ENCODE measurements at regions not wholly inside any gene's neighbourhood (a gene's known extent, or its start where the extent isn't known, plus 50 kb on each side); places are given as distances from the start of the nearest gene placed in this dataset.

DNA sequence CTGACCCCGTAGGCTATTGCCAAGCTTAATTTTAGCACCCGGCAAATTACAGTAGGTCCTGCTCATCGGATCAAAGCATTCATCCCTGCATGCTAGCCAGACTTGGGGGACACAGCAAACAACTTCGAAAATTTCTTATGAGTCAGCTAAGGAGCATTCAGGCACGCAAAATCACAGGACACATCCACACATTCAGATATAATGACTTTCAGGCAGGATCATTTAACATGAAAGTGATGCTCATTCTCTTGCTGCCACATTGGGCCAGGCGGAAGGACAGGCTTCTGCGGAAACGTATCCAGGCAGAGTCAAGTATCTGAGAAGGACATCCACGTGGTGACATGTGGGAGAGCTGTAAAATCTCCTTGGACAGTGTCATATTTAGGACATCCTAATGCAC lies 474.0 kb upstream of the NRP1 start:
- H4K20me1 ChIP-seq (ENCODE audit: insufficient read depth) = no peaks in the 10 kb centered on the region

GRCh38 chr10:33807531-33808359 lies 473.3 kb upstream of the NRP1 start:
- Histone ChIP-seq H2AFZ (ENCODE audit: low read depth) (no peak overlapping the region), H4K20me1 (ENCODE audit: insufficient read depth) (no peaks in the 10 kb centered on the region), H3K9ac (no peak overlapping the region), H3K79me2 (ENCODE audit: insufficient read depth, low read depth) (no peaks in the 10 kb centered on the region), H3K4me1 (ENCODE audit: low read depth, poor library complexity, severe bottlenecking) (no peaks in the 10 kb centered on the region), H3K36me3 (ENCODE audit: insufficient read depth) (no peaks in the 10 kb centered on the region), H3K27ac (no peak overlapping the region), H3K27me3 (ENCODE audit: insufficient read depth, low read depth) (no peaks in the 10 kb centered on the region), H3K4me2 (no peak overlapping the region), H3K4me3 (IDR thresholded peaks at IDR 0.05; ENCODE audit: insufficient read depth, low read depth, low read length) (no peak overlapping the region)
- no peak for TF ChIP-seq CTCF (conservative IDR thresholded peaks at IDR 0.05; ENCODE audit: low read depth, low read length)

More for the DNA sequence above, 474.0 kb upstream of the NRP1 start:
- TF ChIP-seq CTCF (conservative IDR thresholded peaks at IDR 0.05; ENCODE audit: low read depth, low read length) = no peak
- Histone ChIP-seq H3K4me3 (IDR thresholded peaks at IDR 0.05; ENCODE audit: insufficient read depth, low read depth, low read length) (no peak overlapping the region), H3K4me2 (no peak overlapping the region), H3K27ac (no peak overlapping the region), H3K4me1 (ENCODE audit: low read depth, poor library complexity, severe bottlenecking) (no peaks in the 10 kb centered on the region), H3K79me2 (ENCODE audit: insufficient read depth, low read depth) (no peaks in the 10 kb centered on the region), H2AFZ (ENCODE audit: low read depth) (no peak overlapping the region), H3K9ac (no peak overlapping the region), H3K36me3 (ENCODE audit: insufficient read depth) (no peaks in the 10 kb centered on the region), H3K27me3 (ENCODE audit: insufficient read depth, low read depth) (no peaks in the 10 kb centered on the region)

GRCh38 chr10:33805831-33806230 lies 471.4 kb upstream of the NRP1 start:
- H3K9ac ChIP-seq = no peak overlapping the region
- H3K4me3 ChIP-seq (IDR thresholded peaks at IDR 0.05; ENCODE audit: insufficient read depth, low read depth, low read length) = no peak overlapping the region
- H2AFZ ChIP-seq (ENCODE audit: low read depth) = no peak overlapping the region
- no peak overlapping the region for H3K4me2 ChIP-seq
- H3K27ac ChIP-seq = no peak overlapping the region
- no peaks in the 10 kb centered on the region for H3K36me3 ChIP-seq (ENCODE audit: insufficient read depth)
- H3K79me2 ChIP-seq (ENCODE audit: insufficient read depth, low read depth) = no peaks in the 10 kb centered on the region
- H4K20me1 ChIP-seq (ENCODE audit: insufficient read depth) = no peaks in the 10 kb centered on the region
- no peaks in the 10 kb centered on the region for H3K27me3 ChIP-seq (ENCODE audit: insufficient read depth, low read depth)
- TF ChIP-seq CTCF (conservative IDR thresholded peaks at IDR 0.05; ENCODE audit: low read depth, low read length) = no peak
- H3K4me1 ChIP-seq (ENCODE audit: low read depth, poor library complexity, severe bottlenecking) = no peaks in the 10 kb centered on the region

GRCh38 chr10:33804584-33804983 lies 470.1 kb upstream of the NRP1 start:
- no peak for TF ChIP-seq CTCF (conservative IDR thresholded peaks at IDR 0.05; ENCODE audit: low read depth, low read length)
- Histone ChIP-seq H3K9ac (no peak overlapping the region), H3K4me2 (no peak overlapping the region), H3K4me1 (ENCODE audit: low read depth, poor library complexity, severe bottlenecking) (no peaks in the 10 kb centered on the region), H4K20me1 (ENCODE audit: insufficient read depth) (no peaks in the 10 kb centered on the region), H3K27me3 (ENCODE audit: insufficient read depth, low read depth) (no peaks in the 10 kb centered on the region), H3K79me2 (ENCODE audit: insufficient read depth, low read depth) (no peaks in the 10 kb centered on the region), H3K4me3 (IDR thresholded peaks at IDR 0.05; ENCODE audit: insufficient read depth, low read depth, low read length) (no peak overlapping the region), H3K36me3 (ENCODE audit: insufficient read depth) (no peaks in the 10 kb centered on the region), H2AFZ (ENCODE audit: low read depth) (no peak overlapping the region), H3K27ac (no peak overlapping the region)

Measured in KMS-11 (cell line).